ENCODE measurements at regions not wholly inside any gene's neighbourhood (a gene's known extent, or its start where the extent isn't known, plus 50 kb on each side); places are given as distances from the start of the nearest gene placed in this dataset.
"Not testable (repeated sequence)": the region's sequence is repeated elsewhere in the genome, so short reads cannot be mapped to it uniquely, and the experiment has no call there.

- ATAC-seq (ENCODE audit: low FRiP score) (no peak), DNase-seq (ENCODE audit: low spot score) (no peak)
- TF ChIP-seq CTCF (IDR thresholded peaks at IDR 0.05): no peak
Observed at GRCh38 chr14:56351861-56352260, 227.7 kb upstream of the TMEM260 start.

GRCh38 chr14:56352999-56353398, 226.6 kb upstream of the TMEM260 start:
- DNase-seq (ENCODE audit: low spot score) (no peak), ATAC-seq (ENCODE audit: low FRiP score) (no peak)
- no peak for TF ChIP-seq CTCF (IDR thresholded peaks at IDR 0.05)

- ATAC-seq (ENCODE audit: low FRiP score) (no peak), DNase-seq (ENCODE audit: low spot score) (no peak)
- no peak for TF ChIP-seq CTCF (IDR thresholded peaks at IDR 0.05)
Observed at GRCh38 chr14:56357428-56357827, 222.2 kb upstream of the TMEM260 start.

GRCh38 chr14:56358275-56358674, 221.3 kb upstream of the TMEM260 start:
- ATAC-seq (ENCODE audit: low FRiP score) (no peak), DNase-seq (ENCODE audit: low spot score) (no peak)
- no peak for TF ChIP-seq CTCF (IDR thresholded peaks at IDR 0.05)

- DNase-seq (ENCODE audit: low spot score) (no peak), ATAC-seq (ENCODE audit: low FRiP score) (no peak)
- TF ChIP-seq CTCF (IDR thresholded peaks at IDR 0.05): no peak
Observed at GRCh38 chr14:56358851-56359614, 220.6 kb upstream of the TMEM260 start.

- DNase-seq (ENCODE audit: low spot score); ATAC-seq (ENCODE audit: low FRiP score): not testable (repeated sequence)
Observed at GRCh38 chr14:56365663-56366062, 213.9 kb upstream of the TMEM260 start.

GRCh38 chr14:56367416-56367815, 212.2 kb upstream of the TMEM260 start:
- no peak for TF ChIP-seq CTCF (IDR thresholded peaks at IDR 0.05)
- ATAC-seq (ENCODE audit: low FRiP score) (no peak), DNase-seq (ENCODE audit: low spot score) (no peak)
